ENCODE measurements at regions not wholly inside any gene's neighbourhood (a gene's known extent, or its start where the extent isn't known, plus 50 kb on each side); places are given as distances from the start of the nearest gene placed in this dataset.
A peak's percentile ranks its signal among the peaks of the same experiment; 100 is the strongest.

DNA sequence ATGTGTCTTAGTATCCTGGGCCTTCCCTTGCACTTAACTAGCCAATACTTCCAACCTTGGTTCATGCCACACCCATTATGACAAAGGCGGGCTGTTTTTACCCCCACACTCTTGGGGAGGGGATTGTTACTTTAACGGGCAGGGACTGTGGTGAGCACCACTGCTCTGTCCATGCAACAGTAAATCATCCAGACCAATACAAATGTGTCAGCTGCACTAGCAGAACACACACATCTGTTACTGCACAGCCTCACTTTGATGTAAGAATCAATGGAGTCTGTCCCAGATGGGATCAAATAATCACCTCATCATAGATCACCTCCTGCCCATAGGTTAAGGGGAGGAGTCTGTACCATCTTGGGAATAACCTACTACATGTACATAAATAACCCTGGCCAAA, 58.1 kb downstream of the NPAP1 start:
- in situ Hi-C loops (cut with MboI; ENCODE audit: low pct_unique_long_range_greater_than_20kb in 2 of 9, low sequenced_read_pairs in 9 of 9, unreplicated experiment in 9 of 9), result no loop called here
- Histone ChIP-seq H3K4me3 (no peak overlapping the region), H3K27ac (no peak overlapping the region), H3K4me1 (replicated peaks in 1 of 2) (peaks cover 0 to 5% of the 10 kb centered on the region in 2 donors)
- ATAC-seq (replicated peaks in 6 of 8), result peak in 4 of 8 experiments; percentile 23 to 88 (median 62)
- WGBS, 10 experiments, result 10 to 90% (median 50%) methylated on average over 1 to 2 of the region's 2 CpGs; no CpG with 5 or more reads in 5 of the 10 experiments

DNA sequence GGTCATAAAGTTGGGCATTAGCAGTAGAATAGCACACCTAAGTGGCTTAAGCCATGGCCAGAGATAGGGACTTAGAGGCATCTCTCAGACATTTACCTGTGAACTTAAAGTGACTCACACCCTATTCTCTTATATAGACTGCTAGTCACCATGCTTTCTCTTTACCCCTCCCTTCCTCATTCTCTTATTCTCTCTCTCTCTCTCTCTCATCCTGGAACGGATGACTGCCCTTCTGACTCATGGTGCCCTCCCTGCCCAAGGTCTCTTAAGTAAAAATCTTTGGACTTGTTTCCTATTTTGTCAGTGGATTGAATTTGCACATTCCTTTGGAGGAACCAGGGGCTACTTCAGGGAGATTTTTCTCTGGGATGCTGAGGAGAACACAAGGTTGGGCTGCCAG, 58.8 kb downstream of the NPAP1 start:
- Histone ChIP-seq H3K27ac (no peak overlapping the region), H3K4me3 (no peak overlapping the region), H3K4me1 (replicated peaks in 1 of 2) (peaks cover 0 to 5% of the 10 kb centered on the region in 2 donors)
- in situ Hi-C loops (cut with MboI; ENCODE audit: low pct_unique_long_range_greater_than_20kb in 2 of 9, low sequenced_read_pairs in 9 of 9, unreplicated experiment in 9 of 9), result no loop called here
- 0 to 57% (median 30%) methylated on average over 1 of the region's 1 CpG; no CpG with 5 or more reads in 6 of the 10 experiments for WGBS, 10 experiments
- ATAC-seq (replicated peaks in 6 of 8), result no peak

DNA sequence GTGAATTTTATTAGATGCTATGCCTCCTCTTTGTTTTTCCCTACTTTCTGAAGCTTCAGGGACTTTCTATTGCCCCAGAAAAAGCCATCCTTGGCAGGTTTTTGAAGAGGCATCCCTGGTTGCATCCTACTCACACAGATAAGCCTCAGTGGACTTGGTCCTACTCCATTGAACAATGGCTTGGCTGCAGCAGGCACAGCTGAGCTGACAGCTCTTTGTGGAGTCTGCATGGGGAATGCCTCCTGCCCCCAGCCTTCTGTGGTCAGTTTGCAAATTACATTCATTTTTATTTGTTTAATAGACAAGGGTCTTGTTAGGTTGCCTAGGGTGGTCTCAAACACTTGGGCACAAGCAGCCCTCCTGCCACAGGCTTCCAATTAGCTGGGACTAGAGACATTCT, 69.7 kb downstream of the NPAP1 start:
- in situ Hi-C loops (cut with MboI; ENCODE audit: low pct_unique_long_range_greater_than_20kb in 2 of 9, low sequenced_read_pairs in 9 of 9, unreplicated experiment in 9 of 9), result no loop called here
- Histone ChIP-seq H3K4me1 (replicated peaks in 1 of 2) (no peaks in the 10 kb centered on the region), H3K4me3 (no peak overlapping the region), H3K27ac (no peak overlapping the region)
- peak in 2 of 8 experiments; percentile 26 to 97 for ATAC-seq (replicated peaks in 6 of 8)

DNA sequence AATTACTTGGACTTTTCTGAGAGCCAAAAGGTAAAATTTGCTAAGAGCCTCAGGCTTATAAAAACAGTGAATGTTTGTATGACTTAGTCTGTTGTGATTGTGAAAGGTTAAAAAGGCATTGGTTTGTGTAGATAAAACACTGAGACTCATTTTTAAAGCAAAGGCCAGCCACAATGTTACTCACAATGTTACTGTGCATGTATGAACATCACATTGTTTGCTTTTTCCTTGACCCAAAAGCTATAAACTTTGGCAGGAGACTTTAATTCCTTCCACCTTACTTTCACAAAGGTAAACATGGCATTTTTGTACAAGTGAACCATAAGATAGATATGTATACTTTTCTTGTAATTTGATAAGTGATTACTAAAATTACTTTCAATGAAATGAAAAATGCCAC, 70.5 kb downstream of the NPAP1 start:
- H3K4me1 ChIP-seq (replicated peaks in 1 of 2), result no peaks in the 10 kb centered on the region
- in situ Hi-C loops (cut with MboI; ENCODE audit: low pct_unique_long_range_greater_than_20kb in 2 of 9, low sequenced_read_pairs in 9 of 9, unreplicated experiment in 9 of 9), result no loop called here
- no peak for ATAC-seq (replicated peaks in 6 of 8)
- H3K4me3 ChIP-seq, result no peak overlapping the region
- H3K27ac ChIP-seq, result no peak overlapping the region

DNA sequence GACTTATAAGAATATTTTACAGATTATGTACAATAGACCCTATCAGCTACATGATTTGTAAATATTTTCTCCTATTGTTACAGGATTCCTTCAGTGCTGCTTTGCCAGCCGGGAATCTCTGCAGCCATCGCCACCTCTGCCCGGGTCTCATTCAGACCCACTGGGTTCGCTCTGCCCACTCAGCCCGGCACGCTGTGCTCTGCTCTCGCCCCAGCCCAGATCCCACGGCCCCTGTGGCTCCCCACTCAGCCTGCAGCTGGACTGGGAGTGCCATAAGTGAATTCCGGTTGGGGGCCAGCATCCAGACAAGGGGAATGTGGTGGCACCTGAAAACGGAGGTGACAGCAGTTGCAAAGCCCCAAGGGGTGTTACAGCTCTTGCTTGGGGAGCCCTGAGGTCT, 71.8 kb downstream of the NPAP1 start:
- WGBS, 10 experiments, result 0 to 100% (median 47%) methylated on average over 1 to 10 of the region's 10 CpGs; no CpG with 5 or more reads in 4 of the 10 experiments
- in situ Hi-C loops (cut with MboI; ENCODE audit: low pct_unique_long_range_greater_than_20kb in 2 of 9, low sequenced_read_pairs in 9 of 9, unreplicated experiment in 9 of 9), result no loop called here
- no peak overlapping the region for H3K27ac ChIP-seq
- no peak overlapping the region for H3K4me3 ChIP-seq
- ATAC-seq (replicated peaks in 6 of 8), result no peak
- H3K4me1 ChIP-seq (replicated peaks in 1 of 2), result no peaks in the 10 kb centered on the region

DNA sequence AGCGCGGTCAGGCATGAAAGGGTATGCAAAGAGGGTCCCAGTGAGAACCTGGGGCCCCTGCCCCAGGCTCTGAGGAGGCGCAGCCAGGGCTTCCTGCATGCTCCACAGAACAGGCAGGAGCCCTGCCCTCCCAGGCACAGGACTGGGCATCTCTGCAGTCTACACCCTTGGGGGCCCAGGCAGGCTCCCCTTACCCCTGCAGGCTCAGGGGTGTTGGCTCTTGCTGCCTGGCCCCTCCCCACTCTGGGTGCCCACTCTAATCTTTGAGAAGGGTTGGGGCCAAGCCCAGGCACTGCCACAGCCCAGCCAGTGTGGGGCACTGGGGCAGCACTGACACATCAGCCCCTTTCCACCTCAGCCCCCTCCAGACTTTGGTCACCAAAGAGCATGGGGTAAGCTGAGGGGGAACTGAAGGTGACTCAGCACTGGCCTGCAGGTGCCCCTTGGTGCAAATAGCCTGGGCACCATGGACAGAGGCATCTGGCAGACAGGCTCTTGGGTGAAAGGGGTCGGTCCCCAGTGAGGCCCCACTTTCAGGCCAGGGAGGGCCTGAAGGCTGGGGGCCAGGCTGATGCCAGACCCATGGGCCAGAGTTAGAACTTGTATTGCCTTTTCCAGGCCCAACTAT, 73.4 kb downstream of the NPAP1 start:
- no peak for ATAC-seq (replicated peaks in 6 of 8)
- H3K4me1 ChIP-seq (replicated peaks in 1 of 2), result no peaks in the 10 kb centered on the region
- 47 to 94% (median 68%) methylated on average over 1 to 2 of the region's 4 CpGs; no CpG with 5 or more reads in 6 of the 10 experiments for WGBS, 10 experiments
- in situ Hi-C loops (cut with MboI; ENCODE audit: low pct_unique_long_range_greater_than_20kb in 2 of 9, low sequenced_read_pairs in 9 of 9, unreplicated experiment in 9 of 9), result no loop called here
- H3K27ac ChIP-seq, result no peak overlapping the region
- no peak overlapping the region for H3K4me3 ChIP-seq

DNA sequence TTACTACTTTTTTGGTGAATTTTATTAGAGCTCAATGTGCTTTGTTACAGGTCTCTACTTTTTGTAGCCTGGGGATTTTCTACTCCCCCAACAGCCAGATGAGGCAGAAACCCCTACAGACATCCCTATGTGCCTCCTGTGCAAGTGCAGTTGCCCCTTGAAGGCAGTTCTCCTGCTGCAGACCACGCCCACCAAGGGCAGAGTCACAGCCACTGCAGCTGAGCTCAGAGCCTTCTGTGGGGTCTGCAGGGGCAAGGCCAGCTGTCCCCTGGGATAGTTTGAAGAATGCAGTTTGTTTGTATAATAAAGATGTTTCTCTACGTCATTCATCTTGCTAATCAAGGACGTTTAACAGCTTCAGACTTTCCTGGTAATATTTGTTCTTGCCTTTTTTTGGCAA, 76.8 kb downstream of the NPAP1 start:
- no peak overlapping the region for H3K27ac ChIP-seq
- in situ Hi-C loops (cut with MboI; ENCODE audit: low pct_unique_long_range_greater_than_20kb in 2 of 9, low sequenced_read_pairs in 9 of 9, unreplicated experiment in 9 of 9), result no loop called here
- H3K4me3 ChIP-seq, result no peak overlapping the region
- no peaks in the 10 kb centered on the region for H3K4me1 ChIP-seq (replicated peaks in 1 of 2)
- WGBS, 10 experiments, result 0 to 60% (median 29%) methylated on average over 1 to 3 of the region's 3 CpGs
- ATAC-seq (replicated peaks in 6 of 8), result peak in 4 of 8 experiments; percentile 33 to 73 (median 50)

DNA sequence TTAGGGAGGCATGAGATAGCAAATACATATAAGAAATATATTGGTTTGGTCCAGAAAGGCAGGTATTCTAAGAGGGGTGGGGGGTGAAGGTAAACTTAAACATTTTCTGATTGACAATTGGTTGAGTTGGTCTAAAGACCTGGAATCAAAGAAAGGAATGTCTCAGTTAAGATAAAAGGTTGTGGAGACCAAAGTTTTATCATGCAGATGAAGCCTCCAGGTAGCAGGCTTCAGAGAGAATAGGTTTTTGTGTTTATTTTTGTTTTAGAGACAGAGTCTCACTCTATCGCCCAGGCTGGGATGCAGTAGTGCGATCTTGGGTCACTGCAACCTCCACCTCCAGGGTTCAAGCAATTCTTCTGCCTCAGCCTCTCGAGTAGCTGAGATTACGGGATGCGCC, 80.5 kb downstream of the NPAP1 start:
- in situ Hi-C loops (cut with MboI; ENCODE audit: low pct_unique_long_range_greater_than_20kb in 2 of 9, low sequenced_read_pairs in 9 of 9, unreplicated experiment in 9 of 9), result no loop called here
- no peaks in the 10 kb centered on the region for H3K4me1 ChIP-seq (replicated peaks in 1 of 2)
- 0 to 91% (median 78%) methylated on average over 2 to 5 of the region's 5 CpGs; no CpG with 5 or more reads in 1 of the 10 experiments for WGBS, 10 experiments
- H3K27ac ChIP-seq, result no peak overlapping the region
- H3K4me3 ChIP-seq, result no peak overlapping the region
- ATAC-seq (replicated peaks in 6 of 8), result no peak

DNA sequence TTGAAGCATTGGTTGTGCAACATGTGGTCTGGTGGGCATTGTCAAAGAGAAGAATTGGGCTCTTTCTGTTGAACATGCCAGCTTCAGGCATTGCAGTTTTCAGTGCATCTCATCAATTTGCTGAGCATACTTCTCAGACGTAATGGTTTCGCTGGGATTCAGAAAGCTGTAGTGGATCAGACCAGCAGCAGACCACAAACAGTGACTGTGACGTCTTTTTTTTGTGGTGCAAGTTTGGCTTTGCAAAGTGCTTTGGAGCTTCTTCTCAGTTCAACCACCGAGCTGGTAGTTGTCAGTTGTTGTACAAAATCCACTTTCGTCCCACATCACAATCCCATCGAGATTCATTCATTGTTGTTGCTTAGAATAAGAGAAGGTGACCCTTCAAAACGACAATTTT, 84.5 kb downstream of the NPAP1 start:
- H3K4me1 ChIP-seq (replicated peaks in 1 of 2), result no peaks in the 10 kb centered on the region
- no peak overlapping the region for H3K4me3 ChIP-seq
- in situ Hi-C loops (cut with MboI; ENCODE audit: low pct_unique_long_range_greater_than_20kb in 2 of 9, low sequenced_read_pairs in 9 of 9, unreplicated experiment in 9 of 9), result no loop called here
- no peak overlapping the region for H3K27ac ChIP-seq
- no peak for ATAC-seq (replicated peaks in 6 of 8)
- WGBS, 10 experiments, result 2 to 89% (median 48%) methylated on average over 1 to 7 of the region's 7 CpGs

DNA sequence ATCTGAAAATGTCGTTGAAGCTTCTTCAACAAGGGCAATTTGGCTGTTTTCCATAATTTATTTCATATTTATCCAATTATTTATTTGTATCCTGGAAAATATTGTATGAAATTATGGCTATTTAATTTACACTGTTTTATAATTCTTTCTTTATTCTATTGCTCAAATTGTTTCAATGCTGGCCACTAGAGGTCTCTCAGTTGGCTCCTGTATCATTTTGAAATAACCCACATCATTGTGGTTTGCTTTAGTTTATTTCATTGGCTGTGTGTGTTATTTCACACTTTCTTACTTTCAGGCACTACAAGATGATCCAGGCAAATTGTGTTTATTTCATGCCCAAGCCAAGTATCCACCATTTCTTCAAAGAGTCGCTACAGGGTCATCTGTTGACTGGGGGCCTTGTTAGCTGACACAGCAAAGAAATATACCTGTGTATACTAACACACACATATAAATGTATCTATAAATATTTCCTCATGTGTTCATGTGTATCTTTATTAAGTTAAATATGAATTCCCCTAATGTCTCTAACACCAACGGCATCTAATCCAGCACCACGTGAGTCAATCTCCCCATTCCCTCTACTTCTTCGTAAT, 86.2 kb downstream of the NPAP1 start:
- no peak overlapping the region for H3K4me3 ChIP-seq
- H3K4me1 ChIP-seq (replicated peaks in 1 of 2), result no peaks in the 10 kb centered on the region
- H3K27ac ChIP-seq, result no peak overlapping the region
- in situ Hi-C loops (cut with MboI; ENCODE audit: low pct_unique_long_range_greater_than_20kb in 2 of 9, low sequenced_read_pairs in 9 of 9, unreplicated experiment in 9 of 9), result no loop called here
- peak in 2 of 8 experiments; percentile 24 to 37 for ATAC-seq (replicated peaks in 6 of 8)
- 0 to 100% (median 53%) methylated on average over 1 to 5 of the region's 5 CpGs; no CpG with 5 or more reads in 1 of the 10 experiments for WGBS, 10 experiments

DNA sequence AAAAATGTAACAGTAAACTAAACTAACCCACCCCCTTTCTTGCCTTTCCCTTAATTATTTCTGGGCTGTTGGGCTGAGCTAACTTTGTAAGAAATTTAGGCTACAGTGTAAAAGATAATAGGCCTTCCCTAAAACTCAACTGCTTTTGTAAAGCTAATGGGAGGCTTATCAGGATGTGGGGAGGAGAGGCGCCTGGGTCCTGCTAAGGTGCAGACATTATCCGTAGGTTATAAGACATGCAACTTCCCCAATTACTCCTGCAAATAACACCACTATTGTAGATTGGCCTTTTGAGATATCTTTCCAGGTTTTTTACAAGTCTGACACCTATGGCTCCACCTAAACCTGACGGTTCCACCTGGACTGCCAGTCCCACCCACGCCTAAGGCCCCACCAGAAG, 88.3 kb downstream of the NPAP1 start:
- ATAC-seq (replicated peaks in 6 of 8), result no peak
- WGBS, 10 experiments, result 10 to 100% (median 89%) methylated on average over 1 to 2 of the region's 4 CpGs; no CpG with 5 or more reads in 4 of the 10 experiments
- no peak overlapping the region for H3K4me3 ChIP-seq
- in situ Hi-C loops (cut with MboI; ENCODE audit: low pct_unique_long_range_greater_than_20kb in 2 of 9, low sequenced_read_pairs in 9 of 9, unreplicated experiment in 9 of 9), result no loop called here
- H3K27ac ChIP-seq, result no peak overlapping the region
- H3K4me1 ChIP-seq (replicated peaks in 1 of 2), result no peaks in the 10 kb centered on the region

DNA sequence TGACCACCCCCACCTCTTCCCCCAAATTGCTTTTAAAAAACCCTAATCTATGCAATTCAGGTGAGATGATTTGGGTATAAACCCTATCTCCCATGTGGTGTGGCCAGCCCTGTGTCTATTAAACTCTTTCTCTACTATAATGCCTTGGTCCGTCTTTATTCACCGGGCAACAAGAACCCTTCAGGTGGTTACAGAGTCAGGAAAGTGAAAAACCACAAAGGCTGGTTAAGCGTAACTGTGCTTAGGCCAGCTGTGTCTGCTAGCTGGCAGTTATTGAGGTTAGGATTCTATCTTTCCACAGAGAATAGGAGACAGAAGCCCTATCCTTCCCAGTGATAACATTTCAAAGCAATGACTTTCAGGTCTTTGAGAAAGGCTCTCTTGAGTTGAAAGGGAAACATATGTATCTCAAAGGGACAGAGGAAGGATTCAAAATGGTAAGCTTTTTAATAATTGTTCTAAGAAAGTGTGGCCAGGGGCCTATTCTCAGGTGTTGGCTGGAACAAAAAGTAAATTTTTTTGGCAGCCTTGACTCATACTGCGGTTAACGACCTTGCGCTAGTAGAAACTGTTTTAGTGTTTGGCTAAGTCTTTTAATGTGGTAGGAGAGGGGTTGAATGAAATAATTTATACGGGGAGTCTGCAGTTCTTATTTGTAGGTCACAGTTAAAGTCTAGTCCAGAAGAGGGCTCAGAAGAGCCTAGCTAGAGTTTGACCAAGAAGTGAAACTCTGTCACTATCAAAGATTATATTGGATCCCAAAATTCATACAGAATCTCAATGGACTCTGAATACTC, 89.0 kb downstream of the NPAP1 start:
- Histone ChIP-seq H3K27ac (no peak overlapping the region), H3K4me1 (replicated peaks in 1 of 2) (no peaks in the 10 kb centered on the region), H3K4me3 (no peak overlapping the region)
- ATAC-seq (replicated peaks in 6 of 8), result no peak
- in situ Hi-C loops (cut with MboI; ENCODE audit: low pct_unique_long_range_greater_than_20kb in 2 of 9, low sequenced_read_pairs in 9 of 9, unreplicated experiment in 9 of 9), result no loop called here
- WGBS, 10 experiments, result 31 to 95% (median 74%) methylated on average over 2 to 7 of the region's 7 CpGs; no CpG with 5 or more reads in 1 of the 10 experiments

DNA sequence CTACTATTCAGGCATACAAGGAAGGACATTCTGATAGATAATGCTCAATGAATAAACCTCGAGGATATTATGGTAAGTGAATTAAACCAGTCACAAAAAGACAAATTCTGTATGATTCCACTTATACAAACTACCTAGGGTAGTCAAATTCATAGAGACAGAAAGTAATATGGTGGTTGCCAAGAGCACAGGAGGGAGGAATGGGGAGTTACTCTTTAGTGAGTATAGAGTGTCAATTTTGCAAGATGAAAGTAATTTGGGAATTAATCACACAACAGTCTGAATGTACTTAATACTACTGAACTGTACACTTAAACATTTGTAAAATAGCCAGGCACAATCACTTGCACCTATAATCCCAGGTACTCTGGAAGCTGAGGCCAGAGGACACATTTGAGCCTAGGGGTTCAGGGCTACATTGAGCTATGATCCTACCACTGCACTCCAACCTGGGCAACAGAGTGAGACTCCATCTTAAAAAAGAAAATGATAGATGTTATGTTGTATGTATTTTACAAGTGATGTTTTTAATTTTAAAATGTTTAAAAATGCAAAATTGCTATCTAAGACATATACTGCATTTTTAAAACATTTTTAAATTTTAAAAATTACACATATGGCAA, 91.0 kb downstream of the NPAP1 start:
- Histone ChIP-seq H3K27ac (no peak overlapping the region), H3K4me1 (replicated peaks in 1 of 2) (no peaks in the 10 kb centered on the region), H3K4me3 (no peak overlapping the region)
- 0 to 89% (median 38%) methylated on average over 1 of the region's 1 CpG; no CpG with 5 or more reads in 4 of the 10 experiments for WGBS, 10 experiments
- no peak for ATAC-seq (replicated peaks in 6 of 8)
- in situ Hi-C loops (cut with MboI; ENCODE audit: low pct_unique_long_range_greater_than_20kb in 2 of 9, low sequenced_read_pairs in 9 of 9, unreplicated experiment in 9 of 9), result no loop called here

All from motor neuron (in vitro differentiated cells).